PFSK-1 (cell line): ENCODE measurements at regions not wholly inside any gene's neighbourhood (a gene's known extent, or its start where the extent isn't known, plus 50 kb on each side); places are given as distances from the start of the nearest gene placed in this dataset.

Experiments used
- POLR2AphosphoS5 ChIP-seq: IDR thresholded peaks from 2 replicates; pipeline ENCODE4 v1.6.1; 2012; ENCODE audit warnings: low read depth, mild to moderate bottlenecking, control low read depth, low read length, moderate library complexity
- TAF1 ChIP-seq: IDR thresholded peaks from 2 replicates; pipeline ENCODE4 v1.6.1; 2012; ENCODE audit warnings: low read length, control low read depth, borderline replicate concordance; ENCODE audit not compliant: insufficient read depth
- TF ChIP-seq, protein P1 (sequence below), 2 experiments: IDR thresholded peaks; 2 replicates each; pipeline versions ENCODE4 v1.6.1 to v1.8.0; 2011 to 2012; ENCODE audit warnings: low read depth in 2 of 2, low read length in 2 of 2, control low read depth in 1 of 2, inconsistent platforms in 1 of 2, mild to moderate bottlenecking in 1 of 2, moderate library complexity in 1 of 2; ENCODE audit not compliant: insufficient read depth in 1 of 2

DNA sequence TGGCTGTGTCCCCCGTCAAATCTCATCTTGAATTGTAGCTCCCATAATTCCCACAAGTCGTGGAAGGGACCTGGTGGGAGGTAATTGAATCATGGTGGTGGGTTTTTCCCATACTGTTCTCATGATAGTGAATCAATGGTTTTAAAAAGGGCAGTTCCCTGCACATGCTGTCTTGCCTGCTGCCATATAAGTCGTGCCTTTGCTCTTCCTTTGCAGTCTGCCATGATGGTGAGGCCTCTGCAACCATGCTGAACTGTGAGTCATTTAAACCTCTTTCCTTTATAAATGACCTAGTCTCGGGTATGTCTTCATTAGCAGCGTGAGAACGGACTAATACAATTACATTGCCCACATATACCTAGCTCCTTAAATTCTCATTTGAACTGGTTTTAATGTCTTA is 353.0 kb upstream of the KLF4 start:
- no peak for TF ChIP-seq POLR2AphosphoS5
- no peak for TF ChIP-seq TAF1
- TF ChIP-seq, protein P1, sequence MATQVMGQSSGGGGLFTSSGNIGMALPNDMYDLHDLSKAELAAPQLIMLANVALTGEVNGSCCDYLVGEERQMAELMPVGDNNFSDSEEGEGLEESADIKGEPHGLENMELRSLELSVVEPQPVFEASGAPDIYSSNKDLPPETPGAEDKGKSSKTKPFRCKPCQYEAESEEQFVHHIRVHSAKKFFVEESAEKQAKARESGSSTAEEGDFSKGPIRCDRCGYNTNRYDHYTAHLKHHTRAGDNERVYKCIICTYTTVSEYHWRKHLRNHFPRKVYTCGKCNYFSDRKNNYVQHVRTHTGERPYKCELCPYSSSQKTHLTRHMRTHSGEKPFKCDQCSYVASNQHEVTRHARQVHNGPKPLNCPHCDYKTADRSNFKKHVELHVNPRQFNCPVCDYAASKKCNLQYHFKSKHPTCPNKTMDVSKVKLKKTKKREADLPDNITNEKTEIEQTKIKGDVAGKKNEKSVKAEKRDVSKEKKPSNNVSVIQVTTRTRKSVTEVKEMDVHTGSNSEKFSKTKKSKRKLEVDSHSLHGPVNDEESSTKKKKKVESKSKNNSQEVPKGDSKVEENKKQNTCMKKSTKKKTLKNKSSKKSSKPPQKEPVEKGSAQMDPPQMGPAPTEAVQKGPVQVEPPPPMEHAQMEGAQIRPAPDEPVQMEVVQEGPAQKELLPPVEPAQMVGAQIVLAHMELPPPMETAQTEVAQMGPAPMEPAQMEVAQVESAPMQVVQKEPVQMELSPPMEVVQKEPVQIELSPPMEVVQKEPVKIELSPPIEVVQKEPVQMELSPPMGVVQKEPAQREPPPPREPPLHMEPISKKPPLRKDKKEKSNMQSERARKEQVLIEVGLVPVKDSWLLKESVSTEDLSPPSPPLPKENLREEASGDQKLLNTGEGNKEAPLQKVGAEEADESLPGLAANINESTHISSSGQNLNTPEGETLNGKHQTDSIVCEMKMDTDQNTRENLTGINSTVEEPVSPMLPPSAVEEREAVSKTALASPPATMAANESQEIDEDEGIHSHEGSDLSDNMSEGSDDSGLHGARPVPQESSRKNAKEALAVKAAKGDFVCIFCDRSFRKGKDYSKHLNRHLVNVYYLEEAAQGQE (IDR thresholded peaks at IDR 0.05; ENCODE audit: insufficient read depth in 1 of 2, low read depth in 2 of 2, low read length in 2 of 2), result no peak
